GM12878 (cell line): ENCODE measurements at regions not wholly inside any gene's neighbourhood (a gene's known extent, or its start where the extent isn't known, plus 50 kb on each side); places are given as distances from the start of the nearest gene placed in this dataset.

Source experiments
- EGR1 ChIP-seq, 2 experiments: IDR thresholded peaks; 1 replicate in 1 of 2; 2 replicates in 1 of 2; pipeline ENCODE4 v1.6.1; 2011 to 2012; ENCODE audit warnings: low read depth in 2 of 2, low read length in 2 of 2, borderline replicate concordance in 1 of 2, mild to moderate bottlenecking in 1 of 2, moderate library complexity in 1 of 2
- MYC ChIP-seq: IDR thresholded peaks from 2 replicates; pipeline ENCODE4 v1.6.1; 2011; ENCODE audit warnings: mild to moderate bottlenecking, low read length, moderate library complexity, inconsistent platforms; ENCODE audit not compliant: insufficient read depth, insufficient replicate concordance, insufficient read length, severe bottlenecking
- NR2C1 ChIP-seq: fragments of 450-650 bp; IDR thresholded peaks from 2 replicates; pipeline ENCODE4 v1.6.1; 2017; ENCODE audit warnings: antibody characterized with exemption, mild to moderate bottlenecking, moderate library complexity
- POLR2A ChIP-seq: IDR thresholded peaks from 2 replicates; pipeline ENCODE4 v1.6.1; 2011; ENCODE audit warnings: low read depth, mild to moderate bottlenecking, low read length
- RFX5 ChIP-seq: IDR thresholded peaks from 2 replicates; pipeline ENCODE4 v1.6.1; 2011; ENCODE audit warnings: low read depth, low read length, improper control_type of control experiment
- SIN3A ChIP-seq: IDR thresholded peaks from 2 replicates; pipeline ENCODE4 v1.6.1; 2012; ENCODE audit warnings: low read depth, low read length, improper control_type of control experiment
- TCF12 ChIP-seq: IDR thresholded peaks from 2 replicates; pipeline ENCODE4 v1.6.1; 2011; ENCODE audit warnings: low read depth, mild to moderate bottlenecking, low read length
- YY1 ChIP-seq: IDR thresholded peaks from 2 replicates; pipeline ENCODE4 v1.6.1; 2011; ENCODE audit warnings: low read depth, mild to moderate bottlenecking, low read length
- TF ChIP-seq, protein P1 (sequence below): IDR thresholded peaks from 2 replicates; pipeline ENCODE4 v1.6.1; 2012; ENCODE audit warnings: low read length, inconsistent platforms
- TF ChIP-seq, protein P2 (sequence below), 3 experiments: IDR thresholded peaks in 2 of 3; conservative IDR thresholded peaks in 1 of 3; 2 replicates each; pipeline ENCODE4 v1.5.1; 2011; ENCODE audit warnings: low read depth in 3 of 3, low read length in 3 of 3, mild to moderate bottlenecking in 3 of 3, control low read depth in 2 of 3, moderate library complexity in 2 of 3, inconsistent platforms in 1 of 3, mixed read lengths in 1 of 3; ENCODE audit not compliant: control insufficient read depth in 2 of 3, insufficient read depth in 1 of 3; ENCODE audit errors: extremely low read depth in 1 of 3

DNA sequence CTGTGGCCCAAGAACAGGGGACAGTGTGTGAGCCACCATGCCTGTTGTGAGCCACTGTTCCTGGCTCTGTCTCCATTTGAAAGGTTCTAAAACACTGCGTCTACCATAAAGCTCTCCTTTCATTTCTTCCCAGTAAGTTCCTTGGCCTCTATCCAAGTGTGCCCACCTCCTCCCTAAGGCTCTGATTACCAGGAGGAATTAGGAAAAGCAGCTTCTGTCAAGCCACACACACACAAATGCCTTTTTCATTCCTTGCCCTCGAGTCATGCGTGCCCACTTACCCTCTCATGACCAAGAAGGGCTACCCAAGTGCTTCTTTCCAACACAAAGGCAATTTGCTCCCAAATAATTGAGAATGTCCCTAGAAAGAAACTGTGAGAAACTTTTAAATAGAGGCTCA lies 70.8 kb upstream of the PARD3 start:
- TF ChIP-seq RFX5 (no peak), SIN3A (no peak), NR2C1 (no peak), EGR1 (IDR thresholded peaks at IDR 0.05; ENCODE audit: borderline replicate concordance in 1 of 2, low read depth in 2 of 2, low read length in 2 of 2) (no peak), TCF12 (no peak), MYC (no peak), POLR2A (no peak), YY1 (no peak)
- TF ChIP-seq, protein P1, sequence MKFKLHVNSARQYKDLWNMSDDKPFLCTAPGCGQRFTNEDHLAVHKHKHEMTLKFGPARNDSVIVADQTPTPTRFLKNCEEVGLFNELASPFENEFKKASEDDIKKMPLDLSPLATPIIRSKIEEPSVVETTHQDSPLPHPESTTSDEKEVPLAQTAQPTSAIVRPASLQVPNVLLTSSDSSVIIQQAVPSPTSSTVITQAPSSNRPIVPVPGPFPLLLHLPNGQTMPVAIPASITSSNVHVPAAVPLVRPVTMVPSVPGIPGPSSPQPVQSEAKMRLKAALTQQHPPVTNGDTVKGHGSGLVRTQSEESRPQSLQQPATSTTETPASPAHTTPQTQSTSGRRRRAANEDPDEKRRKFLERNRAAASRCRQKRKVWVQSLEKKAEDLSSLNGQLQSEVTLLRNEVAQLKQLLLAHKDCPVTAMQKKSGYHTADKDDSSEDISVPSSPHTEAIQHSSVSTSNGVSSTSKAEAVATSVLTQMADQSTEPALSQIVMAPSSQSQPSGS, result no peak
- TF ChIP-seq, protein P2, sequence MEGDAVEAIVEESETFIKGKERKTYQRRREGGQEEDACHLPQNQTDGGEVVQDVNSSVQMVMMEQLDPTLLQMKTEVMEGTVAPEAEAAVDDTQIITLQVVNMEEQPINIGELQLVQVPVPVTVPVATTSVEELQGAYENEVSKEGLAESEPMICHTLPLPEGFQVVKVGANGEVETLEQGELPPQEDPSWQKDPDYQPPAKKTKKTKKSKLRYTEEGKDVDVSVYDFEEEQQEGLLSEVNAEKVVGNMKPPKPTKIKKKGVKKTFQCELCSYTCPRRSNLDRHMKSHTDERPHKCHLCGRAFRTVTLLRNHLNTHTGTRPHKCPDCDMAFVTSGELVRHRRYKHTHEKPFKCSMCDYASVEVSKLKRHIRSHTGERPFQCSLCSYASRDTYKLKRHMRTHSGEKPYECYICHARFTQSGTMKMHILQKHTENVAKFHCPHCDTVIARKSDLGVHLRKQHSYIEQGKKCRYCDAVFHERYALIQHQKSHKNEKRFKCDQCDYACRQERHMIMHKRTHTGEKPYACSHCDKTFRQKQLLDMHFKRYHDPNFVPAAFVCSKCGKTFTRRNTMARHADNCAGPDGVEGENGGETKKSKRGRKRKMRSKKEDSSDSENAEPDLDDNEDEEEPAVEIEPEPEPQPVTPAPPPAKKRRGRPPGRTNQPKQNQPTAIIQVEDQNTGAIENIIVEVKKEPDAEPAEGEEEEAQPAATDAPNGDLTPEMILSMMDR (IDR thresholded peaks at IDR 0.05 in 2 of 3, conservative IDR thresholded peaks at IDR 0.05 in 1 of 3; ENCODE audit: control insufficient read depth in 2 of 3, extremely low read depth in 1 of 3, insufficient read depth in 1 of 3, low read depth in 3 of 3, low read length in 3 of 3), result no peak
